ENCODE measurements at regions not wholly inside any gene's neighbourhood (a gene's known extent, or its start where the extent isn't known, plus 50 kb on each side); places are given as distances from the start of the nearest gene placed in this dataset.

GRCh38 chrX:39845233-39845632 lies 252.5 kb downstream of the BCOR start:
- no peak for TF ChIP-seq EP300 (IDR thresholded peaks at IDR 0.05; ENCODE audit: borderline replicate concordance)
- TF ChIP-seq, protein P1, sequence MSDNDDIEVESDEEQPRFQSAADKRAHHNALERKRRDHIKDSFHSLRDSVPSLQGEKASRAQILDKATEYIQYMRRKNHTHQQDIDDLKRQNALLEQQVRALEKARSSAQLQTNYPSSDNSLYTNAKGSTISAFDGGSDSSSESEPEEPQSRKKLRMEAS (IDR thresholded peaks at IDR 0.05): no peak
- TF ChIP-seq NFIC (IDR thresholded peaks at IDR 0.05): no peak
- no peak for TF ChIP-seq USF1 (IDR thresholded peaks at IDR 0.05)
- no peak for TF ChIP-seq TEAD4 (IDR thresholded peaks at IDR 0.05)
- TF ChIP-seq RAD21 (IDR thresholded peaks at IDR 0.05; ENCODE audit: low read depth): no peak
- TF ChIP-seq CEBPB (IDR thresholded peaks at IDR 0.05): no peak
- TF ChIP-seq CREB1 (IDR thresholded peaks at IDR 0.05; ENCODE audit: low read depth): no peak
- TF ChIP-seq TCF12 (IDR thresholded peaks at IDR 0.05; ENCODE audit: low read depth): no peak
- TF ChIP-seq, protein P2, sequence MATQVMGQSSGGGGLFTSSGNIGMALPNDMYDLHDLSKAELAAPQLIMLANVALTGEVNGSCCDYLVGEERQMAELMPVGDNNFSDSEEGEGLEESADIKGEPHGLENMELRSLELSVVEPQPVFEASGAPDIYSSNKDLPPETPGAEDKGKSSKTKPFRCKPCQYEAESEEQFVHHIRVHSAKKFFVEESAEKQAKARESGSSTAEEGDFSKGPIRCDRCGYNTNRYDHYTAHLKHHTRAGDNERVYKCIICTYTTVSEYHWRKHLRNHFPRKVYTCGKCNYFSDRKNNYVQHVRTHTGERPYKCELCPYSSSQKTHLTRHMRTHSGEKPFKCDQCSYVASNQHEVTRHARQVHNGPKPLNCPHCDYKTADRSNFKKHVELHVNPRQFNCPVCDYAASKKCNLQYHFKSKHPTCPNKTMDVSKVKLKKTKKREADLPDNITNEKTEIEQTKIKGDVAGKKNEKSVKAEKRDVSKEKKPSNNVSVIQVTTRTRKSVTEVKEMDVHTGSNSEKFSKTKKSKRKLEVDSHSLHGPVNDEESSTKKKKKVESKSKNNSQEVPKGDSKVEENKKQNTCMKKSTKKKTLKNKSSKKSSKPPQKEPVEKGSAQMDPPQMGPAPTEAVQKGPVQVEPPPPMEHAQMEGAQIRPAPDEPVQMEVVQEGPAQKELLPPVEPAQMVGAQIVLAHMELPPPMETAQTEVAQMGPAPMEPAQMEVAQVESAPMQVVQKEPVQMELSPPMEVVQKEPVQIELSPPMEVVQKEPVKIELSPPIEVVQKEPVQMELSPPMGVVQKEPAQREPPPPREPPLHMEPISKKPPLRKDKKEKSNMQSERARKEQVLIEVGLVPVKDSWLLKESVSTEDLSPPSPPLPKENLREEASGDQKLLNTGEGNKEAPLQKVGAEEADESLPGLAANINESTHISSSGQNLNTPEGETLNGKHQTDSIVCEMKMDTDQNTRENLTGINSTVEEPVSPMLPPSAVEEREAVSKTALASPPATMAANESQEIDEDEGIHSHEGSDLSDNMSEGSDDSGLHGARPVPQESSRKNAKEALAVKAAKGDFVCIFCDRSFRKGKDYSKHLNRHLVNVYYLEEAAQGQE (IDR thresholded peaks at IDR 0.05; ENCODE audit: low read depth): no peak
- no peak for TF ChIP-seq YY1 (IDR thresholded peaks at IDR 0.05; ENCODE audit: low read depth)
- TF ChIP-seq TAF1 (IDR thresholded peaks at IDR 0.05; ENCODE audit: low read depth): no peak
- TF ChIP-seq EGR1 (IDR thresholded peaks at IDR 0.05): no peak
- no peak for TF ChIP-seq ZBTB7A (IDR thresholded peaks at IDR 0.05; ENCODE audit: low read depth)

Measured in Ishikawa (cell line).